Heart right ventricle (tissue), 16 donors: ENCODE measurements at regions not wholly inside any gene's neighbourhood (a gene's known extent, or its start where the extent isn't known, plus 50 kb on each side); places are given as distances from the start of the nearest gene placed in this dataset.

ENCODE experiments used
- ATAC-seq, 8 donors: fragments of 200-7000 bp; cut with Tn5 transposase; one replicate each; pipeline ENCODE4 v1.9.1; 2020; ENCODE audit warnings: mild to moderate bottlenecking in 8 of 8, moderate library complexity in 8 of 8, moderate number of reproducible peaks in 1 of 8
- DNase-seq, 2 donors: peaks; one replicate each; pipeline ENCODE4 v3.0.0-alpha.2; 2020
- H3K27ac ChIP-seq, 10 donors: fragments of 200-600 bp; sonication (generic) in 2 of 10; one replicate each; pipeline versions ENCODE4 v1.5.0 to v1.8.0; 2020 to 2022; ENCODE audit warnings: mild to moderate bottlenecking in 3 of 10
- H3K27me3 ChIP-seq, 7 donors: fragments of 200-600 bp; one replicate each; pipeline ENCODE4 v1.8.0; 2021 to 2022; ENCODE audit warnings: mild to moderate bottlenecking in 2 of 7
- H3K36me3 ChIP-seq, 9 donors: fragments of 200-600 bp; sonication (generic) in 1 of 9; one replicate each; pipeline versions ENCODE4 v1.5.0 to v1.8.0; 2020 to 2022; ENCODE audit warnings: mild to moderate bottlenecking in 2 of 9
- H3K4me1 ChIP-seq, 9 donors: fragments of 200-600 bp; sonication (generic) in 1 of 9; one replicate each; pipeline versions ENCODE4 v1.5.0 to v1.8.0; 2020 to 2022; ENCODE audit warnings: mild to moderate bottlenecking in 4 of 9
- H3K4me3 ChIP-seq, 10 donors: fragments of 200-600 bp; sonication (generic) in 2 of 10; one replicate each; pipeline versions ENCODE4 v1.5.0 to v1.8.0; 2020 to 2022; ENCODE audit warnings: mild to moderate bottlenecking in 7 of 10, moderate library complexity in 2 of 10
- H3K9me3 ChIP-seq, 11 donors: fragments of 200-600 bp in 10 of 11; sonication (generic) in 2 of 11; one replicate each; pipeline versions ENCODE4 v1.5.0 to v1.8.0; 2013 to 2022; ENCODE audit warnings: mild to moderate bottlenecking in 2 of 11, control low read depth in 1 of 11, moderate library complexity in 1 of 11
- WGBS, 2 donors: extraction: QIAGEN DNeasy Blood & Tissue Kit; methylation state at CpG; one replicate each; pipeline ENCODE4 v1.1.7; 2013; ENCODE audit warnings: inconsistent platforms in 1 of 2; 5-methylcytosine and 5-hydroxymethylcytosine counted together
- intact Hi-C, 10 donors: fragments of 100-400 bp; cut with DNase I; formaldehyde crosslinking; loops; one replicate each; pipeline versions ENCODE4 v1.11.1 to v1.14.2; 2022
- TF ChIP-seq, protein P1 (sequence below), 9 donors: fragments of 200-600 bp; sonication (generic) in 2 of 9; IDR thresholded peaks; one replicate each; pipeline versions ENCODE4 v1.5.0 to v1.8.0; 2021 to 2022; ENCODE audit warnings: antibody characterized with exemption in 9 of 9, mild to moderate bottlenecking in 5 of 9, moderate library complexity in 1 of 9
- donor health status: Arrhythmogenic right ventricular cardiomyopathy.
- donor health status: ischemic (EF 13 %, LVEDD 7.1; RV severe dilation, severe dysfunction).
- donor health status: healthy with polysubstance abuse.
- donor health status: DM: no; HTN: yes; CAD: no.
- donor health status: DM: no; HTN: no; CAD: no.
- donor health status: ischemic (EF 25% LVEDD 6.9; RV normal size, moderate dysfunction).
- donor health status: ischemic (EF 25% LVEDD 5.7; RV mildly dilated, moderate dysfunction).
- donor health status: healthy.
- donor health status: DM: yes; HTN: yes; CAD: no.
- donor health status: Ischemic cardiomyopathy.
- donor health status: ischemic (EF 35%, LVEDD 5.7; RV mildly dilated, moderate dysfunction).
- donor health status: nonischemic (EF 11% LVEDD 7.7; RV severe dilation, severe dysfunction).
- donor health status: DM: yes; HTN: yes; CAD: no.
- donor health status: PGD.
- donor health status: ischemic (EF 29% LVEDD 5.4; RV normal size, mild dysfunction).
- donor health status: nonischemic (EF 23%, LVEDD 6.1; RV moderate dilation, normal function).

DNA sequence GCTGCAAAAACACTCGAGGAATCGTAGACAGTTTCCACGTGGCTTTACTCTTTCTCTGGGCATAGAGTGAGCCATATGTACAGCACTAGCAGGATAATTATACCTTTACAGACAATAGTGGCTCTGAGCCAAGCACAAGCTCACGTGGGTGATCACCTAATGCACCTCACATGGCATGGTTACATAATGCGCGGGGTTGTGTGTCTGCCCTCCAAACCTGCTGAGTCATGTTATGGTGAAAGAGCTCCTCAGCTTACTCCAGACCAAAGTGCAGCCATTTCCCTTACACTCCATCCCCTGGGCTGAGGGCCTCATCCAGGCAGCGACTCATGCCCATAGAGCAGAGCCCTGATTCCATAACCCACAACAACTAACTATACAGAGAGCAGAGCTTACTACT is 1458.4 kb upstream of the CADM2 start:
- WGBS, 2 donors: 83 to 92% methylated on average over 7 of the region's 7 CpGs
- intact Hi-C loops: no loop called here
- no peak for ATAC-seq

DNA sequence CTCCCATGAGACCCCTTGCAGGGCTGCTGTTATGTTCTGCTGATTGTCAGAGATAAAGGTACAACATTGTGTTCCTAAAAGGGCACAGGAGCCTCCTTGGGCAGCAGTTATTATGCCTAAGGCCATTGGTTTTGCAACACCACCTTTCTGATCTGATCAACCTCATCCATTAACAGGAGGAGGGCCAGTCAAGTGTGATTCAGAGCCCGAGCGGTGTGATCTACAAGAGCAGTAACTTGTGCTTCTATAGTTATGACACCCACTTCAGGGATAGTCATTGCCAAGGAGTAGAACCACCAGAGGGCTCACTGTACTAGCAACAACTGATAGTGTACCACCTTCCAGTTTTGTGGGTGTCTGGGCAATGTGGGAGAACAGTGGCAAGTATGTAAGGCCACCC is 1457.9 kb upstream of the CADM2 start:
- no peak for ATAC-seq
- H3K27me3 ChIP-seq: no peaks in the 10 kb centered on the region
- H3K9me3 ChIP-seq: peaks cover 0 to 20% (median 0%) of the 10 kb centered on the region in 11 donors
- no peak for DNase-seq
- TF ChIP-seq, protein P1, sequence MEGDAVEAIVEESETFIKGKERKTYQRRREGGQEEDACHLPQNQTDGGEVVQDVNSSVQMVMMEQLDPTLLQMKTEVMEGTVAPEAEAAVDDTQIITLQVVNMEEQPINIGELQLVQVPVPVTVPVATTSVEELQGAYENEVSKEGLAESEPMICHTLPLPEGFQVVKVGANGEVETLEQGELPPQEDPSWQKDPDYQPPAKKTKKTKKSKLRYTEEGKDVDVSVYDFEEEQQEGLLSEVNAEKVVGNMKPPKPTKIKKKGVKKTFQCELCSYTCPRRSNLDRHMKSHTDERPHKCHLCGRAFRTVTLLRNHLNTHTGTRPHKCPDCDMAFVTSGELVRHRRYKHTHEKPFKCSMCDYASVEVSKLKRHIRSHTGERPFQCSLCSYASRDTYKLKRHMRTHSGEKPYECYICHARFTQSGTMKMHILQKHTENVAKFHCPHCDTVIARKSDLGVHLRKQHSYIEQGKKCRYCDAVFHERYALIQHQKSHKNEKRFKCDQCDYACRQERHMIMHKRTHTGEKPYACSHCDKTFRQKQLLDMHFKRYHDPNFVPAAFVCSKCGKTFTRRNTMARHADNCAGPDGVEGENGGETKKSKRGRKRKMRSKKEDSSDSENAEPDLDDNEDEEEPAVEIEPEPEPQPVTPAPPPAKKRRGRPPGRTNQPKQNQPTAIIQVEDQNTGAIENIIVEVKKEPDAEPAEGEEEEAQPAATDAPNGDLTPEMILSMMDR (IDR thresholded peaks at IDR 0.05): no peak
- whole genome bisulfite sequencing, 2 donors: 38 to 56% methylated on average over 2 of the region's 2 CpGs
- H3K27ac ChIP-seq: no peak overlapping the region
- H3K36me3 ChIP-seq: no peaks in the 10 kb centered on the region
- intact Hi-C loops: no loop called here
- H3K4me1 ChIP-seq: no peaks in the 10 kb centered on the region
- H3K4me3 ChIP-seq: no peak overlapping the region

More for the DNA sequence above, 1458.4 kb upstream of the CADM2 start:
- Histone ChIP-seq H3K36me3 (no peaks in the 10 kb centered on the region), H3K27ac (no peak overlapping the region), H3K4me1 (no peaks in the 10 kb centered on the region), H3K27me3 (no peaks in the 10 kb centered on the region), H3K9me3 (peaks cover 0 to 15% (median 0%) of the 10 kb centered on the region in 11 donors), H3K4me3 (no peak overlapping the region)
- DNase-seq: no peak
- TF ChIP-seq, protein P1 (IDR thresholded peaks at IDR 0.05): no peak

DNA sequence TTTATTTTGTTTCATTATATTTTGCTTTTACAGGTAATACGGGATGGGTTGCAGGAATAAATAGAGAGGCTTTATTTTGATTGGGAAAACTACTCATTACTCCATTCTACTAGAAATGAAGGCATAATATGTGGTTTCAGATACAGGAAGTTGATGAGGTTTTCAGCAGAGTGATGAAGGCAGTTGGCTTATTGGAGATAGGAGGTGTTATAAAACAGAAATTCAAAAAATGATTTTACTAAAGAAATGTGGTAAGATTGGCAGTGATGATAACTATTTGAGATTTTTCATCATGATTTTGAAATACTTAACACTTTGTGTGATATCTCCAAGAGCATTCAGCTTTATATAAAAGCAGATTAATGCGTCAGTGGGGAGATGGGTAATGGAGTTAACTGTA is 1445.7 kb upstream of the CADM2 start:
- ATAC-seq (no peak), DNase-seq (no peak)
- intact Hi-C loops: no loop called here
- H3K27ac ChIP-seq: no peak overlapping the region
- 45 to 63% methylated on average over 2 of the region's 2 CpGs for WGBS, 2 donors
- no peaks in the 10 kb centered on the region for H3K36me3 ChIP-seq
- H3K4me3 ChIP-seq: no peak overlapping the region
- no peaks in the 10 kb centered on the region for H3K27me3 ChIP-seq
- H3K9me3 ChIP-seq: peaks cover 0 to 3% (median 0%) of the 10 kb centered on the region in 11 donors
- TF ChIP-seq, protein P1 (IDR thresholded peaks at IDR 0.05): no peak
- H3K4me1 ChIP-seq: no peaks in the 10 kb centered on the region

DNA sequence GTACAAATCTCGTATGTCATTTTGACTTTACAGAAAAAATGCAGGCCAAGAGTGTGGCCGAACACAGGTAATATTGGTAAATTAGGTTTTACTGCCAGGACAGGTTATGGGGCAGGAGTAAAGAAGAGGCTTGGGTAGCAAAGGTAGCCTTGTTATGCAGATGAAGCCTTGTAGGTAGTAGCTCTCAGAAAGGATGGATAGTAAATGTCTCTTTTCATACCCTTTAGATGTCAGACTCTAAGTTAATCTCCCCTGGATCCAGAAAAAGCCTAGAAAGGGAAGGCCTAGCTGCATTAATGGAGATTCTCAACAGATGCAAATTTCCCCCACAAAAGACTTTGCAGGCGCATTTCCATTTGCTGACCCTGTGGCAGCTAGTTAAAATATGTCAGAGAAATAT is 1445.1 kb upstream of the CADM2 start:
- Histone ChIP-seq H3K36me3 (no peaks in the 10 kb centered on the region), H3K9me3 (no peaks in the 10 kb centered on the region), H3K4me3 (no peak overlapping the region), H3K27ac (no peak overlapping the region), H3K4me1 (no peaks in the 10 kb centered on the region), H3K27me3 (no peaks in the 10 kb centered on the region)
- ATAC-seq (no peak), DNase-seq (no peak)
- intact Hi-C loops: no loop called here
- WGBS, 2 donors: 58% methylated on average over 3 of the region's 3 CpGs
- TF ChIP-seq, protein P1 (IDR thresholded peaks at IDR 0.05): no peak
